ENCODE measurements at regions not wholly inside any gene's neighbourhood (a gene's known extent, or its start where the extent isn't known, plus 50 kb on each side); places are given as distances from the start of the nearest gene placed in this dataset.

DNA sequence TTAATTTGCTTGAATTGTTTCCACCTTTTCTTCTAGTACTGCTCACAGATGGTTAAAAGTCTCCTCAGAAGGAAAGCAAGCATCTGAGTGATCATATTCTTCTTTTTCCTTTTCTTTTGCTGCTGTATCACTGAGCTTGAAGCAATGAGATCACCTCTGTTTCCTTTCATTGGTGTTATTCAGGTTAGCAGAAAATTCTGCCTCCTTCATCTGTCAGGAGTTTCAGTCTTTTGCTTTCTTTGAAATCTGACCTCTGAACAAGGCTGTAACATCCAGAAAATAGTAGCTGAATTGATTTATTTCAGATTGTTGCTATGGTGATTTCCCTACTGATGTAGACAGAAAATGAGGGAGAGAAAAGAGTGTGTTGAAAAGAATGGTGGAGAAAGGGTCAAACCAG lies 343.0 kb downstream of the MFSD1 start:
- TF ChIP-seq ZNF585B (tag by site-specific recombination; IDR thresholded peaks at IDR 0.05) (no peak), SP2 (tag by site-specific recombination; IDR thresholded peaks at IDR 0.05) (no peak), ZBTB17 (tag by site-specific recombination; IDR thresholded peaks at IDR 0.05) (no peak), ZNF561 (tag by site-specific recombination; IDR thresholded peaks at IDR 0.05; ENCODE audit: borderline replicate concordance) (no peak), ZNF549 (tag by site-specific recombination; IDR thresholded peaks at IDR 0.05) (no peak), OVOL3 (tag by site-specific recombination; IDR thresholded peaks at IDR 0.05) (no peak), ZIC2 (tag by site-specific recombination; IDR thresholded peaks at IDR 0.05) (no peak), ZSCAN30 (tag by site-specific recombination; IDR thresholded peaks at IDR 0.05) (no peak)
- TF ChIP-seq, protein P1, sequence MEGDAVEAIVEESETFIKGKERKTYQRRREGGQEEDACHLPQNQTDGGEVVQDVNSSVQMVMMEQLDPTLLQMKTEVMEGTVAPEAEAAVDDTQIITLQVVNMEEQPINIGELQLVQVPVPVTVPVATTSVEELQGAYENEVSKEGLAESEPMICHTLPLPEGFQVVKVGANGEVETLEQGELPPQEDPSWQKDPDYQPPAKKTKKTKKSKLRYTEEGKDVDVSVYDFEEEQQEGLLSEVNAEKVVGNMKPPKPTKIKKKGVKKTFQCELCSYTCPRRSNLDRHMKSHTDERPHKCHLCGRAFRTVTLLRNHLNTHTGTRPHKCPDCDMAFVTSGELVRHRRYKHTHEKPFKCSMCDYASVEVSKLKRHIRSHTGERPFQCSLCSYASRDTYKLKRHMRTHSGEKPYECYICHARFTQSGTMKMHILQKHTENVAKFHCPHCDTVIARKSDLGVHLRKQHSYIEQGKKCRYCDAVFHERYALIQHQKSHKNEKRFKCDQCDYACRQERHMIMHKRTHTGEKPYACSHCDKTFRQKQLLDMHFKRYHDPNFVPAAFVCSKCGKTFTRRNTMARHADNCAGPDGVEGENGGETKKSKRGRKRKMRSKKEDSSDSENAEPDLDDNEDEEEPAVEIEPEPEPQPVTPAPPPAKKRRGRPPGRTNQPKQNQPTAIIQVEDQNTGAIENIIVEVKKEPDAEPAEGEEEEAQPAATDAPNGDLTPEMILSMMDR (tag by site-specific recombination; IDR thresholded peaks at IDR 0.05), result no peak
- TF ChIP-seq, protein P2, sequence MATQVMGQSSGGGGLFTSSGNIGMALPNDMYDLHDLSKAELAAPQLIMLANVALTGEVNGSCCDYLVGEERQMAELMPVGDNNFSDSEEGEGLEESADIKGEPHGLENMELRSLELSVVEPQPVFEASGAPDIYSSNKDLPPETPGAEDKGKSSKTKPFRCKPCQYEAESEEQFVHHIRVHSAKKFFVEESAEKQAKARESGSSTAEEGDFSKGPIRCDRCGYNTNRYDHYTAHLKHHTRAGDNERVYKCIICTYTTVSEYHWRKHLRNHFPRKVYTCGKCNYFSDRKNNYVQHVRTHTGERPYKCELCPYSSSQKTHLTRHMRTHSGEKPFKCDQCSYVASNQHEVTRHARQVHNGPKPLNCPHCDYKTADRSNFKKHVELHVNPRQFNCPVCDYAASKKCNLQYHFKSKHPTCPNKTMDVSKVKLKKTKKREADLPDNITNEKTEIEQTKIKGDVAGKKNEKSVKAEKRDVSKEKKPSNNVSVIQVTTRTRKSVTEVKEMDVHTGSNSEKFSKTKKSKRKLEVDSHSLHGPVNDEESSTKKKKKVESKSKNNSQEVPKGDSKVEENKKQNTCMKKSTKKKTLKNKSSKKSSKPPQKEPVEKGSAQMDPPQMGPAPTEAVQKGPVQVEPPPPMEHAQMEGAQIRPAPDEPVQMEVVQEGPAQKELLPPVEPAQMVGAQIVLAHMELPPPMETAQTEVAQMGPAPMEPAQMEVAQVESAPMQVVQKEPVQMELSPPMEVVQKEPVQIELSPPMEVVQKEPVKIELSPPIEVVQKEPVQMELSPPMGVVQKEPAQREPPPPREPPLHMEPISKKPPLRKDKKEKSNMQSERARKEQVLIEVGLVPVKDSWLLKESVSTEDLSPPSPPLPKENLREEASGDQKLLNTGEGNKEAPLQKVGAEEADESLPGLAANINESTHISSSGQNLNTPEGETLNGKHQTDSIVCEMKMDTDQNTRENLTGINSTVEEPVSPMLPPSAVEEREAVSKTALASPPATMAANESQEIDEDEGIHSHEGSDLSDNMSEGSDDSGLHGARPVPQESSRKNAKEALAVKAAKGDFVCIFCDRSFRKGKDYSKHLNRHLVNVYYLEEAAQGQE (tag by site-specific recombination; IDR thresholded peaks at IDR 0.05), result no peak
- TF ChIP-seq, protein P3, sequence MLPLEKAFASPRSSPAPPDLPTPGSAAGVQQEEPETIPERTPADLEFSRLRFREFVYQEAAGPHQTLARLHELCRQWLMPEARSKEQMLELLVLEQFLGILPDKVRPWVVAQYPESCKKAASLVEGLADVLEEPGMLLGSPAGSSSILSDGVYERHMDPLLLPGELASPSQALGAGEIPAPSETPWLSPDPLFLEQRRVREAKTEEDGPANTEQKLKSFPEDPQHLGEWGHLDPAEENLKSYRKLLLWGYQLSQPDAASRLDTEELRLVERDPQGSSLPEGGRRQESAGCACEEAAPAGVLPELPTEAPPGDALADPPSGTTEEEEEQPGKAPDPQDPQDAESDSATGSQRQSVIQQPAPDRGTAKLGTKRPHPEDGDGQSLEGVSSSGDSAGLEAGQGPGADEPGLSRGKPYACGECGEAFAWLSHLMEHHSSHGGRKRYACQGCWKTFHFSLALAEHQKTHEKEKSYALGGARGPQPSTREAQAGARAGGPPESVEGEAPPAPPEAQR (tag by site-specific recombination; IDR thresholded peaks at IDR 0.05), result no peak

Measured in HEK293 (cell line).